Prostate gland (tissue), 2 donors: ENCODE measurements at regions not wholly inside any gene's neighbourhood (a gene's known extent, or its start where the extent isn't known, plus 50 kb on each side); places are given as distances from the start of the nearest gene placed in this dataset.

Experiments
- CTCF ChIP-seq, 4 experiments: fragments of 200-600 bp in 2 of 4; fragments of 450-650 bp in 2 of 4; sonication (generic) in 2 of 4; IDR thresholded peaks; 1 replicate in 3 of 4; 2 replicates in 1 of 4; pipeline ENCODE4 v1.5.1; 2016 to 2019; ENCODE audit warnings: antibody characterized with exemption in 4 of 4, mild to moderate bottlenecking in 2 of 4, moderate library complexity in 2 of 4
- POLR2A ChIP-seq: fragments of 450-650 bp; IDR thresholded peaks from one replicate; pipeline ENCODE4 v1.6.1; 2016; ENCODE audit warnings: antibody characterized with exemption, mild to moderate bottlenecking
- POLR2AphosphoS5 ChIP-seq: sonication (generic); formaldehyde crosslinking; IDR thresholded peaks from one replicate; pipeline ENCODE4 v1.6.1; 2017; ENCODE audit warnings: antibody characterized with exemption

GRCh38 chr11:8775332-8775731 is 92.7 kb downstream of the RPL27A start:
- TF ChIP-seq CTCF (IDR thresholded peaks at IDR 0.05) (no peak), POLR2A (no peak), POLR2AphosphoS5 (peak; percentile 29)
